Erythroblast (primary cell): ENCODE measurements at regions not wholly inside any gene's neighbourhood (a gene's known extent, or its start where the extent isn't known, plus 50 kb on each side); places are given as distances from the start of the nearest gene placed in this dataset.

Experiments used
- GATA1 ChIP-seq: IDR thresholded peaks from 2 replicates; pipeline ENCODE4 v1.6.1; 2011; ENCODE audit warnings: low read depth, mild to moderate bottlenecking, control low read depth, low read length, moderate library complexity
- POLR2A ChIP-seq: IDR thresholded peaks from 2 replicates; pipeline ENCODE4 v1.6.1; 2011; ENCODE audit warnings: mild to moderate bottlenecking, low read length

GRCh38 chr9:94472806-94473360 is 82.0 kb upstream of the PCAT7 start:
- no peak for TF ChIP-seq POLR2A
- TF ChIP-seq GATA1, result no peak
